C4-2B (cell line): ENCODE measurements at regions not wholly inside any gene's neighbourhood (a gene's known extent, or its start where the extent isn't known, plus 50 kb on each side); places are given as distances from the start of the nearest gene placed in this dataset.

Source experiments
- H3K27ac ChIP-seq: fragments of 450-650 bp; 2 replicates; pipeline ENCODE4 v1.5.1; 2017
- ZFX ChIP-seq: fragments of 450-650 bp; IDR thresholded peaks from 2 replicates; pipeline ENCODE4 v1.6.1; 2017
- TF ChIP-seq, protein P1 (sequence below): fragments of 450-650 bp; conservative IDR thresholded peaks from 2 replicates; pipeline ENCODE4 v1.5.1; 2017; ENCODE audit warnings: mild to moderate bottlenecking

- no peak overlapping the region for H3K27ac ChIP-seq
- TF ChIP-seq, protein P1, sequence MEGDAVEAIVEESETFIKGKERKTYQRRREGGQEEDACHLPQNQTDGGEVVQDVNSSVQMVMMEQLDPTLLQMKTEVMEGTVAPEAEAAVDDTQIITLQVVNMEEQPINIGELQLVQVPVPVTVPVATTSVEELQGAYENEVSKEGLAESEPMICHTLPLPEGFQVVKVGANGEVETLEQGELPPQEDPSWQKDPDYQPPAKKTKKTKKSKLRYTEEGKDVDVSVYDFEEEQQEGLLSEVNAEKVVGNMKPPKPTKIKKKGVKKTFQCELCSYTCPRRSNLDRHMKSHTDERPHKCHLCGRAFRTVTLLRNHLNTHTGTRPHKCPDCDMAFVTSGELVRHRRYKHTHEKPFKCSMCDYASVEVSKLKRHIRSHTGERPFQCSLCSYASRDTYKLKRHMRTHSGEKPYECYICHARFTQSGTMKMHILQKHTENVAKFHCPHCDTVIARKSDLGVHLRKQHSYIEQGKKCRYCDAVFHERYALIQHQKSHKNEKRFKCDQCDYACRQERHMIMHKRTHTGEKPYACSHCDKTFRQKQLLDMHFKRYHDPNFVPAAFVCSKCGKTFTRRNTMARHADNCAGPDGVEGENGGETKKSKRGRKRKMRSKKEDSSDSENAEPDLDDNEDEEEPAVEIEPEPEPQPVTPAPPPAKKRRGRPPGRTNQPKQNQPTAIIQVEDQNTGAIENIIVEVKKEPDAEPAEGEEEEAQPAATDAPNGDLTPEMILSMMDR, result no peak
- no peak for TF ChIP-seq ZFX
Measured at GRCh38 chr15:47624503-47624902, 92.8 kb upstream of the SEMA6D start.

DNA sequence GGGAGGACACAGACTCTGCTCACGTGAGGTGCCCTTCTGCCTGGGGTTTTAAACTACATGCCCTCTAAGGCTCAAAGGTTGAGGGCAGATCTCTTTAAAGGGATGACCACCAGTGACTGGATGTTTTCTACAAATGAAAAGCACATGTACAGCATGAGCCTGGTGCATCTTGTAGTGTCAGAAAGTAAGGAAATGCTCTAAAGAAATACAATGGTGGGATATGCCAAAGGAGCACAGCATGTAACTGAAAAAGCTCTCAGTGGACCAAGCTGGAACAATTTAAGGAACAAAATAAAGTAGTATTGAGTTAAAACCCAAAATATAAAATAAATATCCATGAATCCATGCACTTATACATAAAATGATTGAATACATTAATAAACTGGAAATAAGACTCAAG is 78.3 kb upstream of the SEMA6D start:
- H3K27ac ChIP-seq, result no peak overlapping the region
- TF ChIP-seq ZFX, result no peak
- TF ChIP-seq, protein P1, result no peak

DNA sequence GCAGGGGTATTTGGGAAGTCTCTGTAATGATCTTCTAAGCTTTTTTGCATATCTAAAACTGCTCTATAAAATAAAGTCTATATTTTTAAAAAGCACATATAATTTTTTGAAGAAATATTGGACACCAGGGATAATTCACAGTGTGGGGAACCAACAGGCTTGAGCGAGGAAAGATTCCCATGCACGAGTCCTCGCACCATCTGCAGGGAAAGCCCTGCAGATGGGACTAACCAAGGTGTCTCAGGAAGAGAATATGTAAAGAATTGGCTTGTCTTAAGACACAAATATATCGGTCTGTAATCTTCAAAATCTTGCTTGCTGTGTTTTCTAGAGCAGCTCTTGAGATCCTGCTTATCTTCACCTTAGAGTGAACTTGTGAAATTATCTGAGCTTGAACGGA is 77.2 kb upstream of the SEMA6D start:
- H3K27ac ChIP-seq, result no peak overlapping the region
- TF ChIP-seq ZFX, result no peak
- TF ChIP-seq, protein P1, result no peak

DNA sequence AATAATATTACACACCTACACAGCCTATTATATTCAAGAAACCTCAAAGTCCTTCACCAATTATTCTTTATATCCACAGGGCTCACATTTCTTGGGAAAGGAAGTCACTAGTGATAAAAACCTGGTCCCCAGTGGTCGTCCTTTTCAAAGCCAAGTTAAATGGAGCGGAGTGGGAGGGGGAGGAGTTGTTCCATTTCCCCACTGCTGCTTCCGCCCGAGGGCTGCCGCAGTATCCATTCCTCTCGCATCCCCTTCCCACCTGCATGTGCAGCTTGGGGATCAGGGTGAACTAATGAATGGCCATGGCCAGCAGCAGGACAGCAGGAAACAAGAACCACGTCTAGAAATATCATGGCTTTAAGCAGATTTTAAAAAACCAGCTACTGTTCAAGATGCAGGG is 76.4 kb upstream of the SEMA6D start:
- H3K27ac ChIP-seq, result no peak overlapping the region

GRCh38 chr15:47644722-47645121 is 72.6 kb upstream of the SEMA6D start:
- no peak for TF ChIP-seq ZFX
- TF ChIP-seq, protein P1, result no peak
- no peak overlapping the region for H3K27ac ChIP-seq

More for the DNA sequence above, 76.4 kb upstream of the SEMA6D start:
- TF ChIP-seq ZFX, result no peak
- TF ChIP-seq, protein P1, result no peak

DNA sequence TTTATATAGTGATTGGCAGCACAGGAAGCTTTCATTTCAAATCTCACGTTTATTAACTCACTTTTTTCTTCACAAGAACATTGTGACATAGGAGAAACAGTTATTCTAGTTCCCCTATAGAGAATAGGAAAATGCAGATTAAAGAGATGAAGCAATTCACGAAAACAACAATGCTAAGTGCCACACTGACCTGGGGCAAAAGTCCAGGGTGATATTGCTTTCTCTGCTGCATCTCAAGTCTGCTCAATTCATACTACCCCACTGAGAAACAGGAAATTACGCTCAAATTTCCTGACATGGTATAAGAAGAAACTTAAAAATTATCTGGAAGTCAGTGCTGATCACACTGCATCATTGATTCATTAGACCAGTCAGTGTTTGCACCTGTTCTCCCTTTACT is 66.7 kb upstream of the SEMA6D start:
- TF ChIP-seq ZFX, result no peak
- TF ChIP-seq, protein P1, result no peak

DNA sequence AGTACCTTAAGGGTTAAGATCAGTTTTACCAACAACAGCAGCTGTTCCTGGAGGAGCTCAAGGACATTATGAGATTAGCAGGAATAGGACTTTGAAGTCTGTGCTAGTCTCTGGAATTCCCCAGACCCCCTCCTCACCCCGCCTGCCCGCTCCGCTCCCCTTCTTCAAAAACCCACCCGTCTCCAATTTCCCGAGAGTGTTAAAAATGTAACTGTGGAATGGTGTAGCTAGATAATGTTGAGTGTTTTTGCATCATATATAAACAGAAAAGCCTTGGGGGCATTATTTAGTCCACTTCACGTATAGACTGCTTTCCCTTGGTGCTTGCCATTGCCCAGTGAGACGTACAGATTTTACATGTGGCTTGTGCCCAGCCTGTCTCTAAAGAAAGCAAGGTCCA is 65.0 kb upstream of the SEMA6D start:
- TF ChIP-seq, protein P1, result no peak
- no peak for TF ChIP-seq ZFX

More for the DNA sequence above, 66.7 kb upstream of the SEMA6D start:
- no peak overlapping the region for H3K27ac ChIP-seq

More for the DNA sequence above, 65.0 kb upstream of the SEMA6D start:
- H3K27ac ChIP-seq, result no peak overlapping the region
